ENCODE measurements at regions not wholly inside any gene's neighbourhood (a gene's known extent, or its start where the extent isn't known, plus 50 kb on each side); places are given as distances from the start of the nearest gene placed in this dataset.

DNA sequence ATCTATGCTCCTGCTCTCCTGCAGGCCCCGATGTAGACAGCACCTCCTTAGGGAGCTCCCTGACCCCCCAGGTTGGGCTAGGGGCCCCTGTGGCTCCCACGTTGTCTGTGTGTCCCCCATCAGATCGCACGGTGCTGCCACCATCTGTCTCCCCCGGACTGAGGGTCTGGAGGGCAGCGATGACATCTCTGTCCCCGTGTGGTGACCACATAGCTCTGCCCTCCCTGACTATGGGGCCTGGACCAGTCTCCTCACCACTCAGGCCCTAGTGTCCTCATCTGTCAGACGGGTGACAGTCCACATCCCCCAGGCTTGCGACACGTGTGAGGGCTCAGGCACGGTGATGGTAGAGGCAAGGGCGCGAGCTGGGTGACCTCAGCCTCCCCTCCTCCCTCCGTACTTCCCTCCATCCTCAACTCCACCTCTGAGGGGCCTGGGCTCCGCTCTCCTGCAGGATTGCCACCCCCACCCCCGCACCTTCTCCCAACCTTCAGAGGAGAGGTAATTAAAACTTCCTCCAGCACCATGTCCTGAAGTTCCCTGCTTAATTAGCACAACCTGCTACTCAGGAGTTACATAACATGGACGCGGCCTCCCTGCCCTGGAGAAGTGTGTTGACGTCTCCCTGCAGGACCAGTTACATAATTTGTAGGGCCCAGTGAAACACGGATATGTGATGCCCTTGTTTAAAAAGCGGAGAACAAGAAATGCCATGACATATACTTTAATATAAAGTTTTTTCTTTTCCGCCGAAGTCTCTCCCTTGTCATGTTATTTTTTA is 288.2 kb downstream of the PTPRU start:
- no peak for DNase-seq (ENCODE audit: low read depth)
- TF ChIP-seq MYC (IDR thresholded peaks at IDR 0.05; ENCODE audit: low read depth, low read length) (no peak), POLR2A (IDR thresholded peaks at IDR 0.05; ENCODE audit: extremely low read depth, insufficient read length) (no peak)
- TF ChIP-seq, protein P1, sequence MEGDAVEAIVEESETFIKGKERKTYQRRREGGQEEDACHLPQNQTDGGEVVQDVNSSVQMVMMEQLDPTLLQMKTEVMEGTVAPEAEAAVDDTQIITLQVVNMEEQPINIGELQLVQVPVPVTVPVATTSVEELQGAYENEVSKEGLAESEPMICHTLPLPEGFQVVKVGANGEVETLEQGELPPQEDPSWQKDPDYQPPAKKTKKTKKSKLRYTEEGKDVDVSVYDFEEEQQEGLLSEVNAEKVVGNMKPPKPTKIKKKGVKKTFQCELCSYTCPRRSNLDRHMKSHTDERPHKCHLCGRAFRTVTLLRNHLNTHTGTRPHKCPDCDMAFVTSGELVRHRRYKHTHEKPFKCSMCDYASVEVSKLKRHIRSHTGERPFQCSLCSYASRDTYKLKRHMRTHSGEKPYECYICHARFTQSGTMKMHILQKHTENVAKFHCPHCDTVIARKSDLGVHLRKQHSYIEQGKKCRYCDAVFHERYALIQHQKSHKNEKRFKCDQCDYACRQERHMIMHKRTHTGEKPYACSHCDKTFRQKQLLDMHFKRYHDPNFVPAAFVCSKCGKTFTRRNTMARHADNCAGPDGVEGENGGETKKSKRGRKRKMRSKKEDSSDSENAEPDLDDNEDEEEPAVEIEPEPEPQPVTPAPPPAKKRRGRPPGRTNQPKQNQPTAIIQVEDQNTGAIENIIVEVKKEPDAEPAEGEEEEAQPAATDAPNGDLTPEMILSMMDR (IDR thresholded peaks at IDR 0.05; ENCODE audit: low read depth, low read length): no peak
- TF ChIP-seq, protein P2, sequence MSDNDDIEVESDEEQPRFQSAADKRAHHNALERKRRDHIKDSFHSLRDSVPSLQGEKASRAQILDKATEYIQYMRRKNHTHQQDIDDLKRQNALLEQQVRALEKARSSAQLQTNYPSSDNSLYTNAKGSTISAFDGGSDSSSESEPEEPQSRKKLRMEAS (IDR thresholded peaks at IDR 0.05; ENCODE audit: low read depth, low read length): no peak
- H3K4me3 ChIP-seq (ENCODE audit: low read depth, low read length): no peak overlapping the region

DNA sequence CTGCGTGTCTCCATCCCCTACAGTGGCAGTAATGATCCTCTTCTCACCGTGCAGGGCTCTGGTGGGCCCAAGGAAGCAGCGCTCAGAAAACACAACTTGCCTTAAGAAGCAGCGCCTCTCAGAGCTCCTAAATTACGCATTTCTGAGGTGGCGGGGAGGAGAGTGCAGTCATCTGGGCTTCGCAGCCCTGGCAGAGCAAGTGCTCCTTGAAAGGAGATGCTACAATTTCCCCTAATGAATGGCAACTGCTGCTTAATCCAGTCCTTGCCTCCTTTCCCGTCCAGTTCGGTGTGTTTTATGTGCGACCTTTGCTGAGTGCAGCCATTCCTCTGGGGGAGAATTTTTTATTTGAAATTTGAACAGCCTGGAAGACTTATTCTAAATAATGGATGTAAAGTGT is 287.3 kb downstream of the PTPRU start:
- no peak for TF ChIP-seq POLR2A (IDR thresholded peaks at IDR 0.05; ENCODE audit: extremely low read depth, insufficient read length)
- TF ChIP-seq, protein P1 (IDR thresholded peaks at IDR 0.05; ENCODE audit: low read depth, low read length): no peak
- TF ChIP-seq, protein P2 (IDR thresholded peaks at IDR 0.05; ENCODE audit: low read depth, low read length): no peak
- no peak for DNase-seq (ENCODE audit: low read depth)

DNA sequence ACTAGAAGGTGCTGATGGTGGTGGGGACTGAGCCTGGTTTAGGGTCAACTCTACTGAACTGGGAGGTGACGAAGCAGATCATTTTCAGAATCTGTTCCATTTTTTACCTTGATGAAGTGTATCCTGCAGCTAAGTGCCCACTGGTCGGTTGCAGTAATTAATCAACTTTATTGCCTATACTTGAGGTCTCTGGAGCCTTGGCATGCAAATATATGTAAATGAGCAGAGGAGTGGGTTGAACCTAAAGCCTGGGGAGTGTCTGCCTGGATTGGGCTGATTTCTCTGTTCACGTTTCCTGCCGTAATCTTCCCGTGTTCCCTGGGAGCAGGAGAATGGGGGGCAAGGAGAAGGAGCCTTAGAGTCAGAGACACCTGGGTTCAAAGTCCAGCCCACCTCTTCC is 286.8 kb downstream of the PTPRU start:
- H3K4me3 ChIP-seq (ENCODE audit: low read depth, low read length): no peak overlapping the region
- TF ChIP-seq, protein P2 (IDR thresholded peaks at IDR 0.05; ENCODE audit: low read depth, low read length): no peak
- TF ChIP-seq, protein P1 (IDR thresholded peaks at IDR 0.05; ENCODE audit: low read depth, low read length): no peak
- TF ChIP-seq POLR2A (IDR thresholded peaks at IDR 0.05; ENCODE audit: extremely low read depth, insufficient read length) (no peak), MYC (IDR thresholded peaks at IDR 0.05; ENCODE audit: low read depth, low read length) (no peak)
- no peak for DNase-seq (ENCODE audit: low read depth)

More for the DNA sequence above, 287.3 kb downstream of the PTPRU start:
- H3K4me3 ChIP-seq (ENCODE audit: low read depth, low read length): no peak overlapping the region

DNA sequence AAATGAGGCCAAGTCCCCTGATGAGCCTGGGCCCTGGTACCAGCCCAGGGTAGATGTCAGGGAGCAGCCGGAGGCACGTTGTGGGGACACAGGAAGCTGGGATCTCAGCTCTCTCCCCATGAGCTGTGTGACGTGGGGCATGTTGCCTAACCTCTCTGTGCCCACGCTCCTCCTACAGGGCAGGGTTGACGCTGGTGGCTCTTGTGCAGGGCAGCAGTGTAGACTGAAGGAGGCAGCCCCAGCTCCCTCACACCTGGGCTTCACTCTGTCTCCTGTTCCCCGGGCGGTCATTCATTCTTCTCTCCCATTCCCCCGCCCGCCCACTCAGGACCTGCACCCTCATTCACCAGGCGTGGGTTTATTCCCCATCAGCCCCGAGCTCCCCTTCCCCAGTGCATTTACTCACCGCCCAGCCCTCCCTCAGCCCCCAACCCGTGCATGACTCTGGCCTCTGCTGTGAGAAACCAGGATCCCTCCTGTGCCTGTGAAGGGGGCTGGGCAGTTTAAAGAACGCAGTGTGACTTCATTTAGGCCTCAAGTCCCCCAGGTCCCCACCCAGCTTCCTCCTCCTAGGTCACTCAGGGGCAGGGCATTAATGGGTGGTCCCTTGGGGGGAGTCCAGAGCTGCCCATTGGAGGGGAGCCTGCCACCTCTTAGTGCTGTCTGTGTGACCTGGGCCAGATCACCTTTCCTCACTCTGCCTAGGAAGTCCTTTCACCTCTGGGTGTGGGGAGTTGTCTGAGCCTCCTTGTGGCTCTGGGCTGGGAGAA is 285.7 kb downstream of the PTPRU start:
- no peak for DNase-seq (ENCODE audit: low read depth)
- no peak overlapping the region for H3K4me3 ChIP-seq (ENCODE audit: low read depth, low read length)
- TF ChIP-seq POLR2A (IDR thresholded peaks at IDR 0.05; ENCODE audit: extremely low read depth, insufficient read length) (no peak), MYC (IDR thresholded peaks at IDR 0.05; ENCODE audit: low read depth, low read length) (no peak)
- TF ChIP-seq, protein P2 (IDR thresholded peaks at IDR 0.05; ENCODE audit: low read depth, low read length): no peak
- TF ChIP-seq, protein P1 (IDR thresholded peaks at IDR 0.05; ENCODE audit: low read depth, low read length): no peak

DNA sequence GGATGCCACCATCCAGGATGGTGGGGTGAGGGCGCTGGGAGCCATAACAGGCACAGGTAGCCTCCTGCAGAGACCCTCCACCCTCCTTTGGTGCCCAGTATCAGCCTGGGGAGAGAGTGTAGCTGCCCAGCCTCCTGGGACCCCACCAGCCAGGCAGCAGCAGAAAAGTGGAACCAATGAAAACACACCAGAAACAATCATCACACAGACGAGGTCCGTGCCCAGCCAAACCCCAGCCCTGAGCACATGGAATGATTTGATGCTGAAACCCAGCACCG is 285.1 kb downstream of the PTPRU start:
- no peak for DNase-seq (ENCODE audit: low read depth)
- H3K4me3 ChIP-seq (ENCODE audit: low read depth, low read length): no peak overlapping the region
- TF ChIP-seq, protein P1 (IDR thresholded peaks at IDR 0.05; ENCODE audit: low read depth, low read length): no peak
- TF ChIP-seq POLR2A (IDR thresholded peaks at IDR 0.05; ENCODE audit: extremely low read depth, insufficient read length) (no peak), MYC (IDR thresholded peaks at IDR 0.05; ENCODE audit: low read depth, low read length) (no peak)
- TF ChIP-seq, protein P2 (IDR thresholded peaks at IDR 0.05; ENCODE audit: low read depth, low read length): no peak

All from NB4 (cell line).